Thyroid gland (tissue), 4 donors: ENCODE measurements at regions not wholly inside any gene's neighbourhood (a gene's known extent, or its start where the extent isn't known, plus 50 kb on each side); places are given as distances from the start of the nearest gene placed in this dataset.
"Not testable (repeated sequence)": the region's sequence is repeated elsewhere in the genome, so short reads cannot be mapped to it uniquely, and the experiment has no call there.

Source experiments
- DNase-seq, 2 donors: peaks; one replicate each; pipeline ENCODE4 v3.0.0-alpha.2; 2019
- H3K27ac ChIP-seq, 3 donors: fragments of 200-600 bp; sonication (generic); 1 replicate in 2 of 3; 2 replicates in 1 of 3; pipeline ENCODE4 v1.5.1; 2016 to 2019; ENCODE audit warnings: mild to moderate bottlenecking in 1 of 3, moderate library complexity in 1 of 3
- H3K27me3 ChIP-seq: fragments of 200-600 bp; sonication (generic); one replicate; pipeline ENCODE4 v1.5.1; 2019
- H3K36me3 ChIP-seq, 2 donors: fragments of 200-600 bp; sonication (generic); one replicate each; pipeline ENCODE4 v1.5.1; 2016 to 2019
- H3K4me1 ChIP-seq, 2 donors: fragments of 200-600 bp; sonication (generic); one replicate each; pipeline ENCODE4 v1.5.1; 2017 to 2019
- H3K4me3 ChIP-seq, 3 donors: fragments of 200-600 bp; sonication (generic); replicated peaks in 1 of 3; 1 replicate in 2 of 3; 2 replicates in 1 of 3; pipeline ENCODE4 v1.5.1; 2016; ENCODE audit warnings: mild to moderate bottlenecking in 1 of 3
- H3K9me3 ChIP-seq: fragments of 200-600 bp; sonication (generic); one replicate; pipeline ENCODE4 v1.5.1; 2017
- CTCF ChIP-seq, 6 experiments: fragments of 200-600 bp in 3 of 6; fragments of 450-650 bp in 3 of 6; sonication (generic) in 3 of 6; IDR thresholded peaks; one replicate each; pipeline ENCODE4 v1.5.1; 2016 to 2019; ENCODE audit warnings: antibody characterized with exemption in 6 of 6, mild to moderate bottlenecking in 2 of 6, inconsistent platforms in 1 of 6, moderate library complexity in 1 of 6
- POLR2A ChIP-seq, 2 donors: fragments of 450-650 bp; IDR thresholded peaks; one replicate each; pipeline ENCODE4 v1.6.1; 2017; ENCODE audit warnings: antibody characterized with exemption in 2 of 2, mild to moderate bottlenecking in 2 of 2, moderate library complexity in 1 of 2
- WGBS, 2 donors: methylation state at CpG; one replicate each; pipeline ENCODE4 v1.1.5; 2017; 5-methylcytosine and 5-hydroxymethylcytosine counted together
- intact Hi-C: fragments of 100-400 bp; cut with DNase I; formaldehyde crosslinking; loops from one replicate; pipeline ENCODE4 v1.15.1; 2023

DNA sequence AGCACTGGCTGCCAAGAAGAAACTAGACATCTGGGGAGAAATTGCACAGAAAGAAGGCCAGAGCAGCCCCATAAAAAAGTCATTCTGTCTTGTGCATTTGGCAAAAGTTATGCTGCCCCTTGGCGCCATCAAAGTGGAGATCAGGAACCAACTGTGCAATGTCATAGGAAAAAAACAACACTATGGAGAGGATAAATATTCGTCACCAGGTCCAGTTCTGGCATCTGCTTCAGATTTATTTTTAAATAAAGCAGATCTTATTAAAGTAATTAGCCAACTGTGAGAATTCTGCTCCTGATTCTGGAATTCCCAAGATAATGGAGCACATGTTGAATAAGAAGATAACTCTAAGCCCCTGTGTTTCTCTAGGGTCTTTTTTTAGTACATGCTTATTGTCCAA lies 500.0 kb upstream of the IL12A start:
- Histone ChIP-seq H3K4me1 (no peaks in the 10 kb centered on the region), H3K36me3 (no peaks in the 10 kb centered on the region), H3K27ac (no peak overlapping the region), H3K4me3 (no peak overlapping the region), H3K9me3 (no peaks in the 10 kb centered on the region), H3K27me3 (no peaks in the 10 kb centered on the region)
- intact Hi-C loops, result no loop called here
- 70 to 71% methylated on average over 2 of the region's 2 CpGs for WGBS, 2 donors
- TF ChIP-seq POLR2A (IDR thresholded peaks at IDR 0.05) (no peak), CTCF (IDR thresholded peaks at IDR 0.05) (no peak)
- DNase-seq, result no peak

DNA sequence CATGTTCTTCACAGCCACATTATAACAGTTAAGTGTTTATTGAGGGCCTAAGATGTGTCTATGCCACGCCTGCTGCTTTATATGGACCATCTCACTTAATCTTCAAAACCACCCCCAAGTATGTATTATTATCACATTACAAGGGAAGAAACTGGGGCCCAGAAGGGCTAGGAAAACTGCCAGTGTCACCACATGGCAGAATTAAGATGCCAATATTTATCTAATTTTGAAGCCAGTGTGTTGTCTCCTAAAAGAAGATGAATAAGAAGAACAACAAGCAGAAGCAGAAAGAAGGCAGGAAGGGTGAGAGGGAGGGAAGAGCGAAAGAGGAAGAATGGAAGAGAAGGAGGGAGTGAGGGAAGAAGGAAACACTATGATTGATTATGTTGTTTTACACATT lies 491.3 kb upstream of the IL12A start:
- intact Hi-C loops, result no loop called here
- TF ChIP-seq CTCF (IDR thresholded peaks at IDR 0.05) (no peak), POLR2A (IDR thresholded peaks at IDR 0.05) (no peak)

DNA sequence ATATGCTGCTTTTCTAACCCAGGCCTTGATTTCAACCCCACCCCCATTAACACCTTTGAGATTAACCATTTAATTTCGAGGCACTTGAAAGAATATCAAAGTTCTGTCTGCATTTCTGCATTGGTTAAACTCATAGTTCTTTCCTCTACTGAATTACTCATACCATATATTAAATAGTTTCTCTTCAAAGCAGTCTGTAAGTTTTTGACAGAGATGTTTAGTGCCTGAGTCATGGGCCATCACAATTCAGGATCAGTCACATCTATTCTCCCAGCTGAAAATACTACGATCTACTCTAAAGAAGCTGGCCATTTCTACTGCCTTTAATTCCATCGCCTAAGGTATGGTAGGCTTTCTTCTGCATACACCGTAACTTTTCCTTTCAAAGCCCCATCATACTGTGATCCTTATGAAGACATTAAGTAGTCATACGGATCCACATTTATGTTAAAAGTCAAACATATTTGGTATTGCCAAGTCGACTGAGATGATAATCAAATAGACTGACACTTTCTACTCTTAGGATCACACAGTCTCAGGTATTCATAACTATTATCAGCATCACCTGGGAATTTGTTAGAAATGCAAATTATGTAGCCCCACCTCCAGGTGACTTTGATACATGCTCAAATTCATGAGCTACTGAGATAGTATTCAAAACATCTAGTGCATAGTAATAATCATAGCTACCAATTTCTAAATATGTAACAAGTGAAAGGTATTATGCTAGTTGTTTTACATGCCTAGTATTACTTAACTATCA lies 489.4 kb upstream of the IL12A start:
- Histone ChIP-seq H3K4me3 (no peak overlapping the region), H3K4me1 (no peaks in the 10 kb centered on the region), H3K27ac (no peak overlapping the region), H3K36me3 (no peaks in the 10 kb centered on the region), H3K9me3 (no peaks in the 10 kb centered on the region), H3K27me3 (no peaks in the 10 kb centered on the region)
- intact Hi-C loops, result no loop called here
- no peak for DNase-seq
- 78 to 80% methylated on average over 6 of the region's 6 CpGs for WGBS, 2 donors
- no peak for TF ChIP-seq POLR2A (IDR thresholded peaks at IDR 0.05)
- TF ChIP-seq CTCF (IDR thresholded peaks at IDR 0.05), result no peak

More for the DNA sequence above, 491.3 kb upstream of the IL12A start:
- Histone ChIP-seq H3K9me3 (no peaks in the 10 kb centered on the region), H3K27ac (no peak overlapping the region), H3K4me3 (no peak overlapping the region), H3K4me1 (no peaks in the 10 kb centered on the region), H3K36me3 (no peaks in the 10 kb centered on the region), H3K27me3 (no peaks in the 10 kb centered on the region)
- 73 to 92% methylated on average over 2 of the region's 2 CpGs for WGBS, 2 donors
- no peak for DNase-seq

GRCh38 chr3:159501029-159501428 lies 487.6 kb upstream of the IL12A start:
- Histone ChIP-seq H3K36me3 (no peaks in the 10 kb centered on the region), H3K27ac (no peak overlapping the region), H3K4me1 (no peaks in the 10 kb centered on the region), H3K27me3 (no peaks in the 10 kb centered on the region), H3K9me3 (no peaks in the 10 kb centered on the region), H3K4me3 (no peak overlapping the region)
- 71 to 84% methylated on average over 1 of the region's 1 CpG for WGBS, 2 donors
- TF ChIP-seq CTCF (IDR thresholded peaks at IDR 0.05), result no peak
- TF ChIP-seq POLR2A (IDR thresholded peaks at IDR 0.05), result no peak
- DNase-seq, result no peak
- intact Hi-C loops, result no loop called here

DNA sequence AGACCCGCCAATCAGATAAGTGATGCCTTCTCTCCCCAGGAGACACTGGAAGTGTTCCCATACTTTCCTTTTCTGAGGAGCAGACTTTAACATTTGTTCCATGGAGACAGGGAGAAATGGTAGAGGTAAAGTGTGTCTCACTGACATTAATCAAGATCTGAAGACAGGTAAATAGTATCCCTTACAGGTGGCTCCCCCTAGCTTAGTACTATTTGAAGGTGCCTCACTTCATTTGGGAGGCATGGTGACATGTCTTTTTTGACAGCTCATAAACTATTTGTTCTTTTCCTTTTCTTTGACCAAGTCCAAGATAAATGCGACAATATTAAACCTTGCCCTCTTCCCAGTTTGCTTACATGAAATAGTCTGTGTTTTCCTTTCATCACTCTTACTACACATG lies 485.6 kb upstream of the IL12A start:
- TF ChIP-seq CTCF (IDR thresholded peaks at IDR 0.05) (no peak), POLR2A (IDR thresholded peaks at IDR 0.05) (no peak)
- Histone ChIP-seq H3K27me3 (no peaks in the 10 kb centered on the region), H3K27ac (no peak overlapping the region), H3K36me3 (no peaks in the 10 kb centered on the region), H3K4me1 (no peaks in the 10 kb centered on the region), H3K4me3 (no peak overlapping the region), H3K9me3 (no peaks in the 10 kb centered on the region)
- WGBS, 2 donors, result 89 to 91% methylated on average over 2 of the region's 2 CpGs
- intact Hi-C loops, result no loop called here
- no peak for DNase-seq

GRCh38 chr3:159510988-159511387 lies 477.6 kb upstream of the IL12A start:
- H3K36me3 ChIP-seq, H3K9me3 ChIP-seq, DNase-seq, H3K4me1 ChIP-seq, H3K27ac ChIP-seq, H3K27me3 ChIP-seq, intact Hi-C loops, H3K4me3 ChIP-seq: not testable (repeated sequence)
- WGBS, 2 donors, result 92 to 97% methylated on average over 4 to 7 of the region's 7 CpGs
